WTC11 (cell line): ENCODE measurements at regions not wholly inside any gene's neighbourhood (a gene's known extent, or its start where the extent isn't known, plus 50 kb on each side); places are given as distances from the start of the nearest gene placed in this dataset.

Experiments used
- ATAC-seq: fragments of 200-7000 bp; cut with Tn5 transposase; 2 replicates; pipeline ENCODE4 v1.10.0; 2021; ENCODE audit warnings: mild to moderate bottlenecking, moderate library complexity
- CTCF ChIA-PET: fragments of 300-600 bp; sonication (Branson Sonifier 250); formaldehyde crosslinking; loops from one replicate; lab custom pipeline; 2021; ENCODE audit warnings: antibody characterized with exemption; lab: Charles Lee
- POLR2A ChIA-PET: fragments of 350-600 bp; sonication (Branson Sonifier 250); formaldehyde crosslinking; loops from one replicate; lab custom pipeline; 2021; ENCODE audit warnings: antibody characterized with exemption; lab: Charles Lee
- DNase-seq: peaks from one replicate; pipeline ENCODE4 v3.0.0; 2021; ENCODE audit warnings: low spot score
- H3K27ac Mint-ChIP-seq: 2 replicates; pipeline ENCODE4 v1.8.0; 2021; ENCODE audit warnings: mixed read lengths
- H3K27me3 Mint-ChIP-seq: 2 replicates; pipeline ENCODE4 v1.8.0; 2021; ENCODE audit warnings: low read depth, mild to moderate bottlenecking, moderate library complexity, mixed read lengths
- H3K36me3 Mint-ChIP-seq: 2 replicates; pipeline ENCODE4 v1.8.0; 2021; ENCODE audit warnings: mixed read lengths
- H3K4me1 Mint-ChIP-seq: 2 replicates; pipeline ENCODE4 v1.8.0; 2022; ENCODE audit warnings: mixed read lengths
- H3K4me3 Mint-ChIP-seq: 2 replicates; pipeline ENCODE4 v1.8.0; 2021; ENCODE audit warnings: mild to moderate bottlenecking, moderate library complexity, mixed read lengths
- H3K9me3 Mint-ChIP-seq: 2 replicates; pipeline ENCODE4 v1.8.0; 2021; ENCODE audit warnings: mixed read lengths
- ATF3 ChIP-seq: sonication (generic); formaldehyde crosslinking; conservative IDR thresholded peaks from 2 replicates; pipeline ENCODE4 v1.8.1; 2022; ENCODE audit warnings: mild to moderate bottlenecking, missing genetic modification reagents
- E2F5 ChIP-seq: sonication (generic); formaldehyde crosslinking; IDR thresholded peaks from 2 replicates; pipeline ENCODE4 v1.8.1; 2022; ENCODE audit warnings: mild to moderate bottlenecking, moderate library complexity, missing genetic modification reagents
- ERG ChIP-seq: fragments of 250-450 bp; sonication (Bioruptor Pico); IDR thresholded peaks from 2 replicates; pipeline ENCODE4 v1.8.0; 2021; ENCODE audit warnings: mild to moderate bottlenecking
- ETV6 ChIP-seq: sonication (generic); formaldehyde crosslinking; IDR thresholded peaks from 2 replicates; pipeline ENCODE4 v1.8.1; 2022; ENCODE audit warnings: mild to moderate bottlenecking, missing genetic modification reagents
- IRF1 ChIP-seq: sonication (generic); formaldehyde crosslinking; IDR thresholded peaks from 2 replicates; pipeline ENCODE4 v1.8.0; 2023; ENCODE audit warnings: missing genetic modification reagents
- JAZF1 ChIP-seq: fragments of 250-450 bp; sonication (Bioruptor Pico); IDR thresholded peaks from 2 replicates; pipeline ENCODE4 v1.9.0; 2021; ENCODE audit warnings: moderate library complexity, mild to moderate bottlenecking, inconsistent platforms
- KAT7 ChIP-seq: sonication (generic); formaldehyde crosslinking; IDR thresholded peaks from 2 replicates; pipeline ENCODE4 v1.8.1; 2023; ENCODE audit warnings: missing genetic modification reagents, mild to moderate bottlenecking, borderline replicate concordance
- NR1H2 ChIP-seq: sonication (generic); formaldehyde crosslinking; IDR thresholded peaks from 2 replicates; pipeline ENCODE4 v1.9.0; 2021; ENCODE audit warnings: mild to moderate bottlenecking, moderate library complexity, missing genetic modification reagents
- NR2C2 ChIP-seq: sonication (generic); formaldehyde crosslinking; IDR thresholded peaks from 2 replicates; pipeline ENCODE4 v1.8.0; 2022; ENCODE audit warnings: mild to moderate bottlenecking, missing genetic modification reagents
- SOX15 ChIP-seq: fragments of 250-450 bp; sonication (Bioruptor Pico); IDR thresholded peaks from 2 replicates; pipeline ENCODE4 v1.9.0; 2021; ENCODE audit warnings: mild to moderate bottlenecking
- TCF7 ChIP-seq: sonication (generic); formaldehyde crosslinking; IDR thresholded peaks from 2 replicates; pipeline ENCODE4 v1.8.0; 2022; ENCODE audit warnings: mild to moderate bottlenecking, low read depth, missing genetic modification reagents, moderate library complexity
- ZBTB21 ChIP-seq: sonication (generic); formaldehyde crosslinking; IDR thresholded peaks from 2 replicates; pipeline ENCODE4 v1.8.1; 2023; ENCODE audit warnings: mild to moderate bottlenecking, missing genetic modification reagents, borderline replicate concordance
- ZNF121 ChIP-seq: sonication (generic); formaldehyde crosslinking; IDR thresholded peaks from 2 replicates; pipeline ENCODE4 v1.8.0; 2023; ENCODE audit warnings: missing genetic modification reagents
- ZNF138 ChIP-seq: sonication (generic); formaldehyde crosslinking; conservative IDR thresholded peaks from 2 replicates; pipeline ENCODE4 v1.8.1; 2022; ENCODE audit warnings: mild to moderate bottlenecking, moderate library complexity, missing genetic modification reagents
- ZNF263 ChIP-seq: sonication (generic); formaldehyde crosslinking; IDR thresholded peaks from 2 replicates; pipeline ENCODE4 v1.8.1; 2022; ENCODE audit warnings: low read depth, mild to moderate bottlenecking, moderate library complexity, missing genetic modification reagents
- ZNF671 ChIP-seq: fragments of 250-450 bp; sonication (Bioruptor Pico); IDR thresholded peaks from 2 replicates; pipeline ENCODE4 v1.8.0; 2021; ENCODE audit warnings: mild to moderate bottlenecking
- TF ChIP-seq, protein P1 (sequence below): sonication (generic); formaldehyde crosslinking; IDR thresholded peaks from 2 replicates; pipeline ENCODE4 v1.8.1; 2023; ENCODE audit warnings: mild to moderate bottlenecking, missing genetic modification reagents, moderate library complexity
- TF ChIP-seq, protein P2 (sequence below): sonication (generic); formaldehyde crosslinking; IDR thresholded peaks from 2 replicates; pipeline ENCODE4 v1.8.1; 2022; ENCODE audit warnings: low read depth, mild to moderate bottlenecking, moderate library complexity, missing genetic modification reagents, borderline replicate concordance
- TF ChIP-seq, protein P3 (sequence below): sonication (generic); formaldehyde crosslinking; IDR thresholded peaks from 2 replicates; pipeline ENCODE4 v1.8.1; 2022; ENCODE audit warnings: low read depth, missing genetic modification reagents, borderline replicate concordance
- TF ChIP-seq, protein P4 (sequence below): sonication (generic); formaldehyde crosslinking; IDR thresholded peaks from 2 replicates; pipeline ENCODE4 v1.8.0; 2023; ENCODE audit warnings: mild to moderate bottlenecking, missing genetic modification reagents
- TF ChIP-seq, protein P5 (sequence below): fragments of 250-450 bp; sonication (Bioruptor Pico); IDR thresholded peaks from 2 replicates; pipeline ENCODE4 v1.9.0; 2021; ENCODE audit warnings: moderate library complexity, mild to moderate bottlenecking, inconsistent platforms, borderline replicate concordance

DNA sequence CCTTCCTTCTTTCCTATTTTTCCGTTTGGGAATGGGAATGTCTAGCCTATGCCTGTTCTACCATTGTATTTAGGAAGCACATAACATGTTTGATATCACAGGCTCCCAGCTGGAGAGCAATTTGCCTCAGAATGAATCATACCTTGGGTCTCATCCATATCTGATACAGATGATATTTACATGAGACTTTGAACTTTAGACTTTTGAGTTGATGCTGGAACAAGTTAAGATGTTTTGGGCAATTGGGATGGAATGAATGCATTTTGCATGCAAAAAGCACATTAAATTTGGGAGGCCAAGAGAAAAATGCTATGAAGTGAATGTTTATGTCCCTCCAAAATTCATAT lies 61.9 kb upstream of the BEGAIN start:
- CTCF ChIA-PET, result interaction anchor here (0.8 to 1.6 kb wide), 2 partner anchors 232 to 266 kb away, joined by 3 to 4 read pairs; no protein-coding TSS in a partner anchor
- no peak overlapping the region for H3K27ac Mint-ChIP-seq
- POLR2A ChIA-PET, result no interaction called here
- TF ChIP-seq ZNF121 (no peak), ZBTB21 (CRISPR knock-in tag) (no peak), ETV6 (CRISPR knock-in tag) (no peak), IRF1 (no peak), KAT7 (no peak), ZNF138 (CRISPR knock-in tag) (no peak), TCF7 (CRISPR knock-in tag) (no peak), SOX15 (no peak), ERG (CRISPR knock-in tag) (no peak)
- TF ChIP-seq, protein P1, sequence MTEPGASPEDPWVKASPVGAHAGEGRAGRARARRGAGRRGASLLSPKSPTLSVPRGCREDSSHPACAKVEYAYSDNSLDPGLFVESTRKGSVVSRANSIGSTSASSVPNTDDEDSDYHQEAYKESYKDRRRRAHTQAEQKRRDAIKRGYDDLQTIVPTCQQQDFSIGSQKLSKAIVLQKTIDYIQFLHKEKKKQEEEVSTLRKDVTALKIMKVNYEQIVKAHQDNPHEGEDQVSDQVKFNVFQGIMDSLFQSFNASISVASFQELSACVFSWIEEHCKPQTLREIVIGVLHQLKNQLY (CRISPR knock-in tag), result no peak
- TF ChIP-seq, protein P2, sequence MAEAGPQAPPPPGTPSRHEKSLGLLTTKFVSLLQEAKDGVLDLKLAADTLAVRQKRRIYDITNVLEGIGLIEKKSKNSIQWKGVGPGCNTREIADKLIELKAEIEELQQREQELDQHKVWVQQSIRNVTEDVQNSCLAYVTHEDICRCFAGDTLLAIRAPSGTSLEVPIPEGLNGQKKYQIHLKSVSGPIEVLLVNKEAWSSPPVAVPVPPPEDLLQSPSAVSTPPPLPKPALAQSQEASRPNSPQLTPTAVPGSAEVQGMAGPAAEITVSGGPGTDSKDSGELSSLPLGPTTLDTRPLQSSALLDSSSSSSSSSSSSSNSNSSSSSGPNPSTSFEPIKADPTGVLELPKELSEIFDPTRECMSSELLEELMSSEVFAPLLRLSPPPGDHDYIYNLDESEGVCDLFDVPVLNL (CRISPR knock-in tag), result no peak
- no peaks in the 10 kb centered on the region for H3K9me3 Mint-ChIP-seq
- H3K27me3 Mint-ChIP-seq, result peaks cover 15% of the 10 kb centered on the region
- no peaks in the 10 kb centered on the region for H3K36me3 Mint-ChIP-seq
- DNase-seq, result no peak
- no peak for ATAC-seq
- peaks cover 14% of the 10 kb centered on the region for H3K4me1 Mint-ChIP-seq
- H3K4me3 Mint-ChIP-seq, result no peak overlapping the region

DNA sequence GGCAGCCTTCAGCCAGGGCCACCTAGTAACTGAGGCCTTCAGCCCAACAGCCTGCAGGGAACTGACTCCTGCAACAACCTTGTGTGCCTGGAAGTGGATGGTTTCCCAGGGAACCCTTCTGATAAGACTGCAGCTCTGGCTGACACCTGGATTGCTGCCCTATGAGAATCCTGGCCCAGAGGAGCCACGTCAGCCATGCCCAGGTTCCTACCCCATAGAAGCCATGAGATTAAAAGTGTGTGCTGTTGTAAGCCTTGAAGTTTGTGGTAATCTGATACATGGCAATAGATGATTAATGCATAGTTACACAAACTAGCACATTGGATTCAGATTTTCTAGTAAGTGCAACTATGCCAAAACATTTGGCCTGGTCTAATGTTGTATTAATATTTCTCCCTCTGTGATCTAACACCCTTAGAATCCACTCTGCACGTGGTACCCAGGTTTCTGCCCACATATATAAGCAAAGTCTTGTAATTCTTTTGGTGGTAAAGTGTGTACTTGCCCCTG lies 64.8 kb upstream of the BEGAIN start:
- TF ChIP-seq ZNF263 (CRISPR knock-in tag) (no peak), JAZF1 (CRISPR knock-in tag) (no peak), NR1H2 (CRISPR knock-in tag) (no peak), ATF3 (no peak), E2F5 (CRISPR knock-in tag) (no peak), ZNF671 (CRISPR knock-in tag) (no peak), KAT7 (no peak), NR2C2 (CRISPR knock-in tag) (no peak)
- TF ChIP-seq, protein P2 (CRISPR knock-in tag), result no peak
- TF ChIP-seq, protein P3, sequence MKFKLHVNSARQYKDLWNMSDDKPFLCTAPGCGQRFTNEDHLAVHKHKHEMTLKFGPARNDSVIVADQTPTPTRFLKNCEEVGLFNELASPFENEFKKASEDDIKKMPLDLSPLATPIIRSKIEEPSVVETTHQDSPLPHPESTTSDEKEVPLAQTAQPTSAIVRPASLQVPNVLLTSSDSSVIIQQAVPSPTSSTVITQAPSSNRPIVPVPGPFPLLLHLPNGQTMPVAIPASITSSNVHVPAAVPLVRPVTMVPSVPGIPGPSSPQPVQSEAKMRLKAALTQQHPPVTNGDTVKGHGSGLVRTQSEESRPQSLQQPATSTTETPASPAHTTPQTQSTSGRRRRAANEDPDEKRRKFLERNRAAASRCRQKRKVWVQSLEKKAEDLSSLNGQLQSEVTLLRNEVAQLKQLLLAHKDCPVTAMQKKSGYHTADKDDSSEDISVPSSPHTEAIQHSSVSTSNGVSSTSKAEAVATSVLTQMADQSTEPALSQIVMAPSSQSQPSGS (CRISPR knock-in tag), result no peak
- TF ChIP-seq, protein P4, sequence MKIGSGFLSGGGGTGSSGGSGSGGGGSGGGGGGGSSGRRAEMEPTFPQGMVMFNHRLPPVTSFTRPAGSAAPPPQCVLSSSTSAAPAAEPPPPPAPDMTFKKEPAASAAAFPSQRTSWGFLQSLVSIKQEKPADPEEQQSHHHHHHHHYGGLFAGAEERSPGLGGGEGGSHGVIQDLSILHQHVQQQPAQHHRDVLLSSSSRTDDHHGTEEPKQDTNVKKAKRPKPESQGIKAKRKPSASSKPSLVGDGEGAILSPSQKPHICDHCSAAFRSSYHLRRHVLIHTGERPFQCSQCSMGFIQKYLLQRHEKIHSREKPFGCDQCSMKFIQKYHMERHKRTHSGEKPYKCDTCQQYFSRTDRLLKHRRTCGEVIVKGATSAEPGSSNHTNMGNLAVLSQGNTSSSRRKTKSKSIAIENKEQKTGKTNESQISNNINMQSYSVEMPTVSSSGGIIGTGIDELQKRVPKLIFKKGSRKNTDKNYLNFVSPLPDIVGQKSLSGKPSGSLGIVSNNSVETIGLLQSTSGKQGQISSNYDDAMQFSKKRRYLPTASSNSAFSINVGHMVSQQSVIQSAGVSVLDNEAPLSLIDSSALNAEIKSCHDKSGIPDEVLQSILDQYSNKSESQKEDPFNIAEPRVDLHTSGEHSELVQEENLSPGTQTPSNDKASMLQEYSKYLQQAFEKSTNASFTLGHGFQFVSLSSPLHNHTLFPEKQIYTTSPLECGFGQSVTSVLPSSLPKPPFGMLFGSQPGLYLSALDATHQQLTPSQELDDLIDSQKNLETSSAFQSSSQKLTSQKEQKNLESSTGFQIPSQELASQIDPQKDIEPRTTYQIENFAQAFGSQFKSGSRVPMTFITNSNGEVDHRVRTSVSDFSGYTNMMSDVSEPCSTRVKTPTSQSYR, result no peak
- TF ChIP-seq, protein P5, sequence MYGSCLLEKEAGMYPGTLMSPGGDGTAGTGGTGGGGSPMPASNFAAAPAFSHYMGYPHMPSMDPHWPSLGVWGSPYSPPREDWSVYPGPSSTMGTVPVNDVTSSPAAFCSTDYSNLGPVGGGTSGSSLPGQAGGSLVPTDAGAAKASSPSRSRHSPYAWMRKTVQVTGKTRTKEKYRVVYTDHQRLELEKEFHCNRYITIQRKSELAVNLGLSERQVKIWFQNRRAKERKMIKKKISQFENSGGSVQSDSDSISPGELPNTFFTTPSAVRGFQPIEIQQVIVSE, result no peak
- Mint-ChIP-seq H3K4me1 (peaks cover 6% of the 10 kb centered on the region), H3K27me3 (peaks cover 15% of the 10 kb centered on the region), H3K4me3 (no peak overlapping the region), H3K36me3 (no peaks in the 10 kb centered on the region), H3K27ac (no peak overlapping the region), H3K9me3 (no peaks in the 10 kb centered on the region)
- ChIA-PET POLR2A (interaction anchor here (0.8 kb wide), 1 partner anchor 163 kb away, joined by 3 read pairs; no protein-coding TSS in a partner anchor), CTCF (interaction anchor here (1.0 to 4.5 kb wide), 16 partner anchors 9 to 274 kb away, joined by 3 to 65 read pairs (median 6); no protein-coding TSS in a partner anchor)
- ATAC-seq (no peak), DNase-seq (no peak)
